ENCODE measurements at regions not wholly inside any gene's neighbourhood (a gene's known extent, or its start where the extent isn't known, plus 50 kb on each side); places are given as distances from the start of the nearest gene placed in this dataset.

DNA sequence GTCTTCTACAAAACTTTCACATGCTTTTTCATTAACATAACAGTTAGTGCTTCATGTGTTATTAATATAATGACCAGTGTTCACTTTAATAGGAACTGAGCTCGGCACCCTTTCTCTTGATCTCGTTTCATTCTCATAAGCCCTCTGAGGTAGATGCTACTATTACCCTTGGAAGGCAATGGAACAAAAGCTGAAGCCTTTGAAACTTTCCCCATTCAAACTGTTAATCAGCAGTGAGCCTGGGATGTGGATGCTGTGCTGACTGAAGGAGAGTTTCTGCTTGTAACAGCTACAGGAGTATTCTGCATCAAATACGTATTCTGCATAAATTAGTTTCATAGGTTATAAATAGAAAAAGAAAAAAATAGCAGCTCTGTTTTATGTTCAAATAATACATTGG is 904.0 kb upstream of the CDH2 start:
- no peak for TF ChIP-seq EZH2 (IDR thresholded peaks at IDR 0.05; ENCODE audit: borderline replicate concordance, low read depth, low read length, poor library complexity, severe bottlenecking)
- TF ChIP-seq, protein P1, sequence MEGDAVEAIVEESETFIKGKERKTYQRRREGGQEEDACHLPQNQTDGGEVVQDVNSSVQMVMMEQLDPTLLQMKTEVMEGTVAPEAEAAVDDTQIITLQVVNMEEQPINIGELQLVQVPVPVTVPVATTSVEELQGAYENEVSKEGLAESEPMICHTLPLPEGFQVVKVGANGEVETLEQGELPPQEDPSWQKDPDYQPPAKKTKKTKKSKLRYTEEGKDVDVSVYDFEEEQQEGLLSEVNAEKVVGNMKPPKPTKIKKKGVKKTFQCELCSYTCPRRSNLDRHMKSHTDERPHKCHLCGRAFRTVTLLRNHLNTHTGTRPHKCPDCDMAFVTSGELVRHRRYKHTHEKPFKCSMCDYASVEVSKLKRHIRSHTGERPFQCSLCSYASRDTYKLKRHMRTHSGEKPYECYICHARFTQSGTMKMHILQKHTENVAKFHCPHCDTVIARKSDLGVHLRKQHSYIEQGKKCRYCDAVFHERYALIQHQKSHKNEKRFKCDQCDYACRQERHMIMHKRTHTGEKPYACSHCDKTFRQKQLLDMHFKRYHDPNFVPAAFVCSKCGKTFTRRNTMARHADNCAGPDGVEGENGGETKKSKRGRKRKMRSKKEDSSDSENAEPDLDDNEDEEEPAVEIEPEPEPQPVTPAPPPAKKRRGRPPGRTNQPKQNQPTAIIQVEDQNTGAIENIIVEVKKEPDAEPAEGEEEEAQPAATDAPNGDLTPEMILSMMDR (conservative IDR thresholded peaks at IDR 0.05; ENCODE audit: low read depth, low read length) = no peak

All from A673 (cell line).